Prostate gland (tissue), 2 donors: ENCODE measurements at regions not wholly inside any gene's neighbourhood (a gene's known extent, or its start where the extent isn't known, plus 50 kb on each side); places are given as distances from the start of the nearest gene placed in this dataset.

Experiments used
- DNase-seq: peaks from one replicate; pipeline ENCODE4 v3.0.0-alpha.2; 2019; ENCODE audit warnings: low spot score
- H3K27ac ChIP-seq, 2 donors: fragments of 200-600 bp; sonication (generic); 2 replicates each; pipeline ENCODE4 v1.5.1; 2017 to 2019
- H3K27me3 ChIP-seq: fragments of 200-600 bp; sonication (generic); replicated peaks from 2 replicates; pipeline ENCODE4 v1.5.1; 2019; ENCODE audit not compliant: insufficient read depth
- H3K36me3 ChIP-seq, 2 donors: fragments of 200-600 bp; sonication (generic); 1 replicate in 1 of 2; 2 replicates in 1 of 2; pipeline versions ENCODE4 v1.5.1 to v1.8.1; 2017 to 2019
- H3K4me1 ChIP-seq: fragments of 200-600 bp; sonication (generic); replicated peaks from 2 replicates; pipeline ENCODE4 v1.5.1; 2019
- H3K4me3 ChIP-seq, 2 donors: fragments of 200-600 bp; sonication (generic); 2 replicates each; pipeline ENCODE4 v1.5.1; 2017 to 2019
- H3K9me3 ChIP-seq: fragments of 200-600 bp; sonication (generic); 2 replicates; pipeline ENCODE4 v1.5.1; 2017
- CTCF ChIP-seq, 4 experiments: fragments of 200-600 bp in 2 of 4; fragments of 450-650 bp in 2 of 4; sonication (generic) in 2 of 4; IDR thresholded peaks; 1 replicate in 3 of 4; 2 replicates in 1 of 4; pipeline ENCODE4 v1.5.1; 2016 to 2019; ENCODE audit warnings: antibody characterized with exemption in 4 of 4, mild to moderate bottlenecking in 2 of 4, moderate library complexity in 2 of 4
- POLR2A ChIP-seq: fragments of 450-650 bp; IDR thresholded peaks from one replicate; pipeline ENCODE4 v1.6.1; 2016; ENCODE audit warnings: antibody characterized with exemption, mild to moderate bottlenecking
- POLR2AphosphoS5 ChIP-seq: sonication (generic); formaldehyde crosslinking; IDR thresholded peaks from one replicate; pipeline ENCODE4 v1.6.1; 2017; ENCODE audit warnings: antibody characterized with exemption
- WGBS: methylation state at CpG from one replicate; pipeline ENCODE4 v1.1.5; 2018; 5-methylcytosine and 5-hydroxymethylcytosine counted together
- intact Hi-C: fragments of 100-400 bp; cut with DNase I; formaldehyde crosslinking; loops from one replicate; pipeline ENCODE4 v1.14.2; 2022

GRCh38 chr2:121887513-121888188 is 132.2 kb downstream of the TSN start:
- H3K4me3 ChIP-seq: no peak overlapping the region
- H3K27me3 ChIP-seq: no peaks in the 10 kb centered on the region
- TF ChIP-seq CTCF (IDR thresholded peaks at IDR 0.05): no peak
- TF ChIP-seq POLR2A: no peak
- TF ChIP-seq POLR2AphosphoS5: no peak
- intact Hi-C loops: no loop called here
- no peaks in the 10 kb centered on the region for H3K4me1 ChIP-seq
- WGBS: 87% methylated on average over 16 of the region's 16 CpGs
- H3K27ac ChIP-seq: no peak overlapping the region
- DNase-seq: no peak
- no peaks in the 10 kb centered on the region for H3K36me3 ChIP-seq
- no peaks in the 10 kb centered on the region for H3K9me3 ChIP-seq

GRCh38 chr2:121888189-121888557 is 132.7 kb downstream of the TSN start:
- DNase-seq: no peak
- no peak for TF ChIP-seq CTCF (IDR thresholded peaks at IDR 0.05)
- WGBS: 51% methylated on average over 5 of the region's 5 CpGs
- H3K36me3 ChIP-seq: no peaks in the 10 kb centered on the region
- H3K27me3 ChIP-seq: no peaks in the 10 kb centered on the region
- H3K4me3 ChIP-seq: no peak overlapping the region
- no peaks in the 10 kb centered on the region for H3K4me1 ChIP-seq
- intact Hi-C loops: no loop called here
- H3K9me3 ChIP-seq: no peaks in the 10 kb centered on the region
- no peak overlapping the region for H3K27ac ChIP-seq

- WGBS: 84% methylated on average over 9 of the region's 9 CpGs
- H3K4me1 ChIP-seq: no peaks in the 10 kb centered on the region
These were observed 134.6 kb downstream of the TSN start for GRCh38 chr2:121890041-121890440.

GRCh38 chr2:121895723-121896571 is 140.5 kb downstream of the TSN start:
- TF ChIP-seq POLR2A: no peak
- no peak for TF ChIP-seq CTCF (IDR thresholded peaks at IDR 0.05)
- no peak for TF ChIP-seq POLR2AphosphoS5
- WGBS: 85% methylated on average over 14 of the region's 14 CpGs
- H3K36me3 ChIP-seq: no peaks in the 10 kb centered on the region
- H3K9me3 ChIP-seq: no peaks in the 10 kb centered on the region
- intact Hi-C loops: no loop called here
- no peak overlapping the region for H3K4me3 ChIP-seq
- H3K4me1 ChIP-seq: no peaks in the 10 kb centered on the region
- H3K27me3 ChIP-seq: no peaks in the 10 kb centered on the region
- DNase-seq: no peak
- no peak overlapping the region for H3K27ac ChIP-seq

More at GRCh38 chr2:121890041-121890440, 134.6 kb downstream of the TSN start:
- intact Hi-C loops: no loop called here
- no peak for DNase-seq
- TF ChIP-seq CTCF (IDR thresholded peaks at IDR 0.05): no peak
- no peak for TF ChIP-seq POLR2AphosphoS5
- no peaks in the 10 kb centered on the region for H3K27me3 ChIP-seq
- H3K27ac ChIP-seq: no peak overlapping the region
- no peak overlapping the region for H3K4me3 ChIP-seq
- no peaks in the 10 kb centered on the region for H3K36me3 ChIP-seq
- no peaks in the 10 kb centered on the region for H3K9me3 ChIP-seq
